GM21529 (cell line): ENCODE measurements at regions not wholly inside any gene's neighbourhood (a gene's known extent, or its start where the extent isn't known, plus 50 kb on each side); places are given as distances from the start of the nearest gene placed in this dataset.

ENCODE experiments used
- ATAC-seq: cut with Tn5 transposase; IDR thresholded peaks from one replicate; pipeline ENCODE4 v1.9.1; 2021; ENCODE audit not compliant: unreplicated experiment

GRCh38 chr18:54767098-54767497, 61.2 kb upstream of the RAB27B start:
- no peak for ATAC-seq

GRCh38 chr18:54769526-54770464, 58.5 kb upstream of the RAB27B start:
- no peak for ATAC-seq

GRCh38 chr18:54772056-54772455, 56.2 kb upstream of the RAB27B start:
- ATAC-seq = no peak

GRCh38 chr18:54774423-54774822, 53.9 kb upstream of the RAB27B start:
- ATAC-seq = no peak

- no peak for ATAC-seq
Measured at GRCh38 chr18:54774981-54775665, 53.2 kb upstream of the RAB27B start.

GRCh38 chr18:54775686-54776085, 52.6 kb upstream of the RAB27B start:
- no peak for ATAC-seq

GRCh38 chr18:54776282-54776977, 51.8 kb upstream of the RAB27B start:
- ATAC-seq = peak; percentile 76

GRCh38 chr18:54777118-54777791, 51.0 kb upstream of the RAB27B start:
- peak; percentile 44 for ATAC-seq

GRCh38 chr18:54777989-54778388, 50.3 kb upstream of the RAB27B start:
- ATAC-seq = no peak
